PC-9 (cell line): ENCODE measurements at regions not wholly inside any gene's neighbourhood (a gene's known extent, or its start where the extent isn't known, plus 50 kb on each side); places are given as distances from the start of the nearest gene placed in this dataset.

ENCODE experiments used
- BruUV-seq: library from RNA; stranded (reverse); fragments of 400-500 nt; replicated peaks from 2 replicates; lab custom pipeline; 2021; lab: Mats Ljungman, UMichigan
- CTCF ChIA-PET: fragments of 300-600 bp; sonication (Branson Sonifier 250); formaldehyde crosslinking; loops from one replicate; lab custom pipeline; 2022; ENCODE audit warnings: antibody characterized with exemption; lab: Charles Lee
- POLR2A ChIA-PET: fragments of 300-600 bp; sonication (Branson Sonifier 250); formaldehyde crosslinking; loops from one replicate; lab custom pipeline; 2022; ENCODE audit warnings: antibody characterized with exemption; ENCODE audit not compliant: unreplicated experiment; lab: Charles Lee
- DNase-seq, 2 experiments: peaks; one replicate each; pipeline versions ENCODE4 v3.0.0 to v3.0.0-alpha.2; 2015 to 2022; ENCODE audit warnings: mixed read lengths in 1 of 2
- H2AFZ ChIP-seq: fragments of 200-600 bp; sonication (generic); 2 replicates; pipeline ENCODE4 v1.8.1; 2017; ENCODE audit warnings: antibody characterized with exemption
- H3F3A ChIP-seq: fragments of 200-600 bp; sonication (generic); 2 replicates; pipeline ENCODE4 v1.8.1; 2017; ENCODE audit warnings: antibody characterized with exemption, mild to moderate bottlenecking, low read depth; ENCODE audit not compliant: insufficient read depth
- H3K27ac ChIP-seq: fragments of 200-600 bp; sonication (generic); 2 replicates; pipeline ENCODE4 v1.6.1; 2016; ENCODE audit warnings: mixed run types
- H3K27me3 ChIP-seq: fragments of 200-600 bp; sonication (generic); 2 replicates; pipeline ENCODE4 v1.6.1; 2016; ENCODE audit warnings: low read depth, mixed run types; ENCODE audit not compliant: insufficient read depth
- H3K36me3 ChIP-seq: fragments of 200-600 bp; sonication (generic); 2 replicates; pipeline ENCODE4 v1.6.1; 2016; ENCODE audit warnings: low read depth, mixed run types
- H3K4me1 ChIP-seq: fragments of 200-600 bp; sonication (generic); replicated peaks from 2 replicates; pipeline ENCODE4 v1.6.1; 2016; ENCODE audit warnings: mixed run types; ENCODE audit not compliant: insufficient read depth
- H3K4me2 ChIP-seq: fragments of 200-600 bp; sonication (generic); 2 replicates; pipeline ENCODE4 v1.6.1; 2017; ENCODE audit warnings: mixed run types
- H3K4me3 ChIP-seq: fragments of 200-600 bp; sonication (generic); 2 replicates; pipeline ENCODE4 v1.6.1; 2016; ENCODE audit warnings: mixed run types
- H3K79me2 ChIP-seq: fragments of 200-600 bp; sonication (generic); 2 replicates; pipeline ENCODE4 v1.6.1; 2017; ENCODE audit warnings: low read depth, mixed run types
- H3K9me2 ChIP-seq: fragments of 200-600 bp; sonication (generic); 2 replicates; pipeline ENCODE4 v1.8.1; 2017; ENCODE audit warnings: mild to moderate bottlenecking; ENCODE audit not compliant: insufficient read depth
- H3K9me3 ChIP-seq: fragments of 200-600 bp; sonication (generic); 2 replicates; pipeline ENCODE4 v1.8.1; 2016; ENCODE audit warnings: low read depth; ENCODE audit not compliant: insufficient read depth
- H4K20me1 ChIP-seq: fragments of 200-600 bp; sonication (generic); 2 replicates; pipeline ENCODE4 v1.8.1; 2017; ENCODE audit not compliant: insufficient read depth
- CTCF ChIP-seq: fragments of 200-600 bp; sonication (generic); conservative IDR thresholded peaks from 2 replicates; pipeline ENCODE4 v1.6.1; 2017; ENCODE audit warnings: mixed run types, antibody characterized with exemption, mild to moderate bottlenecking, moderate library complexity
- EZH2 ChIP-seq: fragments of 200-600 bp; sonication (generic); IDR thresholded peaks from 2 replicates; pipeline ENCODE4 v1.8.0; 2017; ENCODE audit warnings: antibody characterized with exemption, low read depth
- intact Hi-C: fragments of 100-400 bp; cut with micrococcal nuclease; formaldehyde crosslinking; loops from one replicate; pipeline ENCODE4 v1.10.0; 2022; ENCODE audit not compliant: unreplicated experiment

GRCh38 chr4:34731070-34731469, 1513.2 kb downstream of the ARAP2 start:
- DNase-seq = no peak
- CTCF ChIA-PET = no interaction called here

GRCh38 chr4:34732176-34732950, 1512.0 kb downstream of the ARAP2 start:
- DNase-seq = no peak
- no peak overlapping the region for H3K27ac ChIP-seq
- TF ChIP-seq EZH2 (no peak), CTCF (no peak)
- ChIA-PET POLR2A (no interaction called here), CTCF (no interaction called here)
- H2AFZ ChIP-seq = no peak overlapping the region; the same call in 1 of the 2 replicates
- H3K36me3 ChIP-seq = no peaks in the 10 kb centered on the region
- intact Hi-C loops = loop anchor here (5.0 kb wide), 2 partner anchors 290 to 550 kb away; no protein-coding TSS in a partner anchor
- H3F3A ChIP-seq = no peaks in the 10 kb centered on the region
- no peak overlapping the region for H3K4me3 ChIP-seq
- no peaks in the 10 kb centered on the region for H3K27me3 ChIP-seq
- no peaks in the 10 kb centered on the region for H3K9me3 ChIP-seq
- no peaks in the 10 kb centered on the region for H3K9me2 ChIP-seq
- no peaks in the 10 kb centered on the region for H4K20me1 ChIP-seq
- H3K79me2 ChIP-seq = no peaks in the 10 kb centered on the region
- BruUV-seq = no TSS peak
- peaks cover 6% of the 10 kb centered on the region; the same call in 1 of the 2 replicates for H3K4me1 ChIP-seq
- H3K4me2 ChIP-seq = no peak overlapping the region

More at GRCh38 chr4:34731070-34731469, 1513.2 kb downstream of the ARAP2 start:
- Histone ChIP-seq H3K27ac (no peak overlapping the region), H3K79me2 (no peaks in the 10 kb centered on the region), H3K4me1 (peaks cover 6% of the 10 kb centered on the region; the same call in 1 of the 2 replicates), H3F3A (no peaks in the 10 kb centered on the region), H3K36me3 (no peaks in the 10 kb centered on the region), H3K9me2 (no peaks in the 10 kb centered on the region), H2AFZ (no peak overlapping the region), H3K4me3 (no peak overlapping the region), H3K27me3 (no peaks in the 10 kb centered on the region), H3K4me2 (no peak overlapping the region), H3K9me3 (no peaks in the 10 kb centered on the region), H4K20me1 (no peaks in the 10 kb centered on the region)
- intact Hi-C loops = loop anchor here (5.0 kb wide), 2 partner anchors 291 to 549 kb away; no protein-coding TSS in a partner anchor
- POLR2A ChIA-PET = interaction anchor here (0.6 kb wide), 1 partner anchor 737 kb away, joined by 4 read pairs; no protein-coding TSS in a partner anchor
- no TSS peak for BruUV-seq
- TF ChIP-seq EZH2 = no peak
- TF ChIP-seq CTCF = no peak

GRCh38 chr4:34733185-34733941, 1511.0 kb downstream of the ARAP2 start:
- no peaks in the 10 kb centered on the region for H3K79me2 ChIP-seq
- H3K36me3 ChIP-seq = no peaks in the 10 kb centered on the region
- CTCF ChIA-PET = no interaction called here
- no peaks in the 10 kb centered on the region for H3K9me2 ChIP-seq
- H3K4me1 ChIP-seq = peaks cover 6% of the 10 kb centered on the region; the same call in 1 of the 2 replicates
- no peak overlapping the region for H3K4me2 ChIP-seq
- TF ChIP-seq CTCF = no peak
- no peak for TF ChIP-seq EZH2
- POLR2A ChIA-PET = no interaction called here
- H3K9me3 ChIP-seq = no peaks in the 10 kb centered on the region
- peak; percentile 7 to 51 for DNase-seq
- H4K20me1 ChIP-seq = no peaks in the 10 kb centered on the region
- intact Hi-C loops = loop anchor here (5.0 kb wide), 2 partner anchors 289 to 551 kb away; no protein-coding TSS in a partner anchor
- H3K27me3 ChIP-seq = no peaks in the 10 kb centered on the region
- H2AFZ ChIP-seq = no peak overlapping the region
- no TSS peak for BruUV-seq
- no peaks in the 10 kb centered on the region for H3F3A ChIP-seq
- no peak overlapping the region for H3K4me3 ChIP-seq
- no peak overlapping the region for H3K27ac ChIP-seq
